ENCODE measurements at regions not wholly inside any gene's neighbourhood (a gene's known extent, or its start where the extent isn't known, plus 50 kb on each side); places are given as distances from the start of the nearest gene placed in this dataset.

- TF ChIP-seq CTCF (conservative IDR thresholded peaks at IDR 0.05; ENCODE audit: low read depth in 2 of 2): no peak
- TF ChIP-seq POLR2AphosphoS5 (IDR thresholded peaks at IDR 0.05; ENCODE audit: low read depth): no peak
- no peak for TF ChIP-seq EZH2phosphoT487 (IDR thresholded peaks at IDR 0.05; ENCODE audit: unreplicated experiment)
Measured at GRCh38 chr2:239589270-239589825, 188.5 kb upstream of the HDAC4 start.
